ENCODE measurements at regions not wholly inside any gene's neighbourhood (a gene's known extent, or its start where the extent isn't known, plus 50 kb on each side); places are given as distances from the start of the nearest gene placed in this dataset.

DNA sequence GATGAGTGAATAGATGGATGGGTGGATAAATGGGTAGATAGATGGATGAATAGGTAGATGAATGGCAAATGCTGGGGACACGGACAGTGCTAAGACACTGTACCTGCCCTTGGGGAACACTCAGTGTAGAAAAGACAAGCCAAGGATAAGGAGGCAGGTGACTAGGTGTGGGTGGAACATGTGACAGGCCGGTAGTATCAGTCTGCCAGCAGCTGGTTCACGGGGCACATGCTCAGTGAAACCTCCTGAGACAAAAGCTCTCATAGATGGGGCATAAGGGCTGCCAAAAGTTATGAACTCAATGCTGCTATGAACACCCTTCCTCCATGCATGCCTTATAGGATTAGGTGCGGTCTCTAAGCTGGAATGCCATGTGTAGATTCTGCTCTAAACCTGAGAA, 71.0 kb downstream of the C5orf15 start:
- H3K27ac ChIP-seq (ENCODE audit: insufficient read depth, low read length) = no peak overlapping the region
- no peaks in the 10 kb centered on the region for H3K79me2 ChIP-seq (ENCODE audit: control insufficient read depth, insufficient read depth, low read length)
- DNase-seq (ENCODE audit: low read depth in 2 of 2) = no peak
- H3K4me1 ChIP-seq (ENCODE audit: control insufficient read depth, extremely low read depth, insufficient read depth, low read length) = no peaks in the 10 kb centered on the region
- no peaks in the 10 kb centered on the region for H3K36me3 ChIP-seq (ENCODE audit: control insufficient read depth, insufficient read depth, low read length)
- H3K9ac ChIP-seq (ENCODE audit: insufficient read depth, low read length) = no peak overlapping the region
- H3K4me3 ChIP-seq (replicated peaks in 1 of 4; ENCODE audit: control extremely low read depth in 1 of 4, insufficient read depth in 1 of 4, low read depth in 3 of 4, low read length in 4 of 4) = no peak overlapping the region
- H2AFZ ChIP-seq (ENCODE audit: low read length) = no peak overlapping the region
- no peak for TF ChIP-seq EZH2 (IDR thresholded peaks at IDR 0.05; ENCODE audit: low read length, missing control alignments)
- TF ChIP-seq, protein P1, sequence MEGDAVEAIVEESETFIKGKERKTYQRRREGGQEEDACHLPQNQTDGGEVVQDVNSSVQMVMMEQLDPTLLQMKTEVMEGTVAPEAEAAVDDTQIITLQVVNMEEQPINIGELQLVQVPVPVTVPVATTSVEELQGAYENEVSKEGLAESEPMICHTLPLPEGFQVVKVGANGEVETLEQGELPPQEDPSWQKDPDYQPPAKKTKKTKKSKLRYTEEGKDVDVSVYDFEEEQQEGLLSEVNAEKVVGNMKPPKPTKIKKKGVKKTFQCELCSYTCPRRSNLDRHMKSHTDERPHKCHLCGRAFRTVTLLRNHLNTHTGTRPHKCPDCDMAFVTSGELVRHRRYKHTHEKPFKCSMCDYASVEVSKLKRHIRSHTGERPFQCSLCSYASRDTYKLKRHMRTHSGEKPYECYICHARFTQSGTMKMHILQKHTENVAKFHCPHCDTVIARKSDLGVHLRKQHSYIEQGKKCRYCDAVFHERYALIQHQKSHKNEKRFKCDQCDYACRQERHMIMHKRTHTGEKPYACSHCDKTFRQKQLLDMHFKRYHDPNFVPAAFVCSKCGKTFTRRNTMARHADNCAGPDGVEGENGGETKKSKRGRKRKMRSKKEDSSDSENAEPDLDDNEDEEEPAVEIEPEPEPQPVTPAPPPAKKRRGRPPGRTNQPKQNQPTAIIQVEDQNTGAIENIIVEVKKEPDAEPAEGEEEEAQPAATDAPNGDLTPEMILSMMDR (conservative IDR thresholded peaks at IDR 0.05 in 1 of 2, IDR thresholded peaks at IDR 0.05 in 1 of 2; ENCODE audit: low read depth in 1 of 2, low read length in 2 of 2) = no peak
- no peaks in the 10 kb centered on the region for H4K20me1 ChIP-seq (ENCODE audit: control insufficient read depth, extremely low read depth, insufficient read depth, low read length)
- no peaks in the 10 kb centered on the region for H3K9me3 ChIP-seq (ENCODE audit: control insufficient read depth, insufficient read depth, low read depth, low read length)
- no peak overlapping the region for H3K4me2 ChIP-seq (ENCODE audit: extremely low read depth, insufficient read depth, low read length)
- peaks cover 3% of the 10 kb centered on the region for H3K27me3 ChIP-seq (ENCODE audit: control insufficient read depth, insufficient read depth, low read length)

DNA sequence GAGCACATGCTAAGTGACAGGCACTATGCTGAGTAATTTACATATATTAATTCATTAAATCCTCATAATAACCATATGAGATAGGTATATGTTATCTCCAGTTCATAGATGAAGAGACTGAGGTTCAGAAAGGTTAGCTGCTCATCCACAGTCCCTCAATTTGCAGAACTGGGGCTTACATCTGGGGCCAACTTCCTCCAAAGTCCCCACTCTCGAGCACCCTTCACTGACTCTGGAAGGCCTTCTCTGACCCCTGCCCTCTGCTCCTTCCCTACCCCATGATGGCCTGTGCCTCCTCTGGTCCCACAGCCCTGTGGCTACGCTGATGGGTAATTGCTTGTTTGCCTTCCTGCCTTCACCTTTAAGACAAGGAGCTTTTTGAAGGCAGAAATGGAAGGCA, 71.6 kb downstream of the C5orf15 start:
- DNase-seq (ENCODE audit: low read depth in 2 of 2) = no peak
- Histone ChIP-seq H2AFZ (ENCODE audit: low read length) (no peak overlapping the region), H3K9me3 (ENCODE audit: control insufficient read depth, insufficient read depth, low read depth, low read length) (no peaks in the 10 kb centered on the region), H3K79me2 (ENCODE audit: control insufficient read depth, insufficient read depth, low read length) (no peaks in the 10 kb centered on the region), H4K20me1 (ENCODE audit: control insufficient read depth, extremely low read depth, insufficient read depth, low read length) (no peaks in the 10 kb centered on the region), H3K27me3 (ENCODE audit: control insufficient read depth, insufficient read depth, low read length) (peaks cover 3% of the 10 kb centered on the region), H3K9ac (ENCODE audit: insufficient read depth, low read length) (no peak overlapping the region), H3K4me3 (replicated peaks in 1 of 4; ENCODE audit: control extremely low read depth in 1 of 4, insufficient read depth in 1 of 4, low read depth in 3 of 4, low read length in 4 of 4) (no peak overlapping the region), H3K36me3 (ENCODE audit: control insufficient read depth, insufficient read depth, low read length) (no peaks in the 10 kb centered on the region), H3K4me1 (ENCODE audit: control insufficient read depth, extremely low read depth, insufficient read depth, low read length) (no peaks in the 10 kb centered on the region), H3K4me2 (ENCODE audit: extremely low read depth, insufficient read depth, low read length) (no peak overlapping the region), H3K27ac (ENCODE audit: insufficient read depth, low read length) (no peak overlapping the region)
- no peak for TF ChIP-seq EZH2 (IDR thresholded peaks at IDR 0.05; ENCODE audit: low read length, missing control alignments)
- TF ChIP-seq, protein P1 (conservative IDR thresholded peaks at IDR 0.05 in 1 of 2, IDR thresholded peaks at IDR 0.05 in 1 of 2; ENCODE audit: low read depth in 1 of 2, low read length in 2 of 2) = no peak

DNA sequence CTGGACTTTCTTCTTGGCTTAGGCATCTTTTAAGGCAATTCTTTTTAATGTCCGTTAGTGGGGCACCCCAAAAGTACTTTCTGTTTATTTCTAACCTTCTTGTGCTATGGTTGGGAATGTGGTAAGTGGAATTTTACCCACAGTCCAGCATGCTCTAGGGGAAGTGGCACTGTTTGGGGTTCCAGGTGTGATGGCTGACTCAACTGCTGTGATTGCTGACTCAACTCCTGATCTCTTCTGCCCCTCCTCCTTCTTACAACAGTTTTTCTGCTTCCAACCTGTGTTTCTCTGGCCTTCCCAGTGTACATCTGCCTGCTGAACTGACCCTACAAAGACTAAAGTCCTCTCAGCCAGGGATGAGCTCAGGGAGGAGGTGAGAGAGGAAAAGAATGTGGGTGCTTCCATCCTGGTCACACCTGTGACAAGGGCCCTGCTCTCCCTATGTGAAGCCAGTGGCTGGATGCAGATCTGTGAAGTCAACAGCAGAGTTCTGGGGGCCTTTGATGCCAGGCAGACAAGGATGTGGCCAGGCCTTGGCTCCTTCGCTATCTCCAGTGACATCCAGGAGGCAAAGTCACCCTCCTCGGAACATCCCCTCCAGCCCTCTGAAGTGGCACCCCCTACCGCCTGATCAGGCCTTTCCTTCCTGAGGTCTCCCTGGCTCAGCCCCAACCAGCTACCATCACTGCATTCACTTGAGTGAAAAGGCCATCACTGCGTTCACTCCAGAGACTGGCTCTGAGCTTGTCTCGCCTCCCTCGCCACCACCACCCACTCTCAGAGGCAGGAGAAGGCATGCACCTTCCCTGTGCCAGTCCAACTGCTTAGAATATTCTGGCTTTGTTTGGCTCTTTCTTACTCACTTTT, 72.2 kb downstream of the C5orf15 start:
- Histone ChIP-seq H2AFZ (ENCODE audit: low read length) (no peak overlapping the region), H3K36me3 (ENCODE audit: control insufficient read depth, insufficient read depth, low read length) (no peaks in the 10 kb centered on the region)

More for the DNA sequence above, 72.2 kb downstream of the C5orf15 start:
- H3K4me2 ChIP-seq (ENCODE audit: extremely low read depth, insufficient read depth, low read length) = no peak overlapping the region
- H4K20me1 ChIP-seq (ENCODE audit: control insufficient read depth, extremely low read depth, insufficient read depth, low read length) = no peaks in the 10 kb centered on the region
- TF ChIP-seq, protein P1 (conservative IDR thresholded peaks at IDR 0.05 in 1 of 2, IDR thresholded peaks at IDR 0.05 in 1 of 2; ENCODE audit: low read depth in 1 of 2, low read length in 2 of 2) = no peak
- TF ChIP-seq EZH2 (IDR thresholded peaks at IDR 0.05; ENCODE audit: low read length, missing control alignments) = no peak
- H3K27ac ChIP-seq (ENCODE audit: insufficient read depth, low read length) = no peak overlapping the region
- H3K4me1 ChIP-seq (ENCODE audit: control insufficient read depth, extremely low read depth, insufficient read depth, low read length) = no peaks in the 10 kb centered on the region
- no peaks in the 10 kb centered on the region for H3K79me2 ChIP-seq (ENCODE audit: control insufficient read depth, insufficient read depth, low read length)
- H3K9me3 ChIP-seq (ENCODE audit: control insufficient read depth, insufficient read depth, low read depth, low read length) = no peaks in the 10 kb centered on the region
- DNase-seq (ENCODE audit: low read depth in 2 of 2) = no peak
- no peak overlapping the region for H3K9ac ChIP-seq (ENCODE audit: insufficient read depth, low read length)
- no peak overlapping the region for H3K4me3 ChIP-seq (replicated peaks in 1 of 4; ENCODE audit: control extremely low read depth in 1 of 4, insufficient read depth in 1 of 4, low read depth in 3 of 4, low read length in 4 of 4)
- peaks cover 3% of the 10 kb centered on the region for H3K27me3 ChIP-seq (ENCODE audit: control insufficient read depth, insufficient read depth, low read length)

Measured in fibroblast of lung (primary cell).